ENCODE measurements at regions not wholly inside any gene's neighbourhood (a gene's known extent, or its start where the extent isn't known, plus 50 kb on each side); places are given as distances from the start of the nearest gene placed in this dataset.
A peak's percentile ranks its signal among the peaks of the same experiment; 100 is the strongest.

- no peak for DNase-seq (ENCODE audit: low spot score)
Observed at GRCh38 chr2:175463589-175464310, 282.2 kb upstream of the ATP5MC3 start.

- no peak for DNase-seq (ENCODE audit: low spot score)
Observed at GRCh38 chr2:175463169-175463568, 281.7 kb upstream of the ATP5MC3 start.

GRCh38 chr2:175462246-175462645 is 280.7 kb upstream of the ATP5MC3 start:
- DNase-seq (ENCODE audit: low spot score), result no peak

- no peak for DNase-seq (ENCODE audit: low spot score)
Observed at GRCh38 chr2:175461839-175462238, 280.3 kb upstream of the ATP5MC3 start.

- DNase-seq (ENCODE audit: low spot score), result no peak
Observed at GRCh38 chr2:175457895-175458448, 276.5 kb upstream of the ATP5MC3 start.

GRCh38 chr2:175454953-175455389 is 273.5 kb upstream of the ATP5MC3 start:
- no peak for DNase-seq (ENCODE audit: low spot score)

- no peak for DNase-seq (ENCODE audit: low spot score)
Observed at GRCh38 chr2:175450029-175450760, 268.7 kb upstream of the ATP5MC3 start.

- DNase-seq (ENCODE audit: low spot score), result peak; percentile 23
Observed at GRCh38 chr2:175449616-175450015, 268.1 kb upstream of the ATP5MC3 start.

- DNase-seq (ENCODE audit: low spot score), result no peak
Observed at GRCh38 chr2:175446201-175446600, 264.7 kb upstream of the ATP5MC3 start.

GRCh38 chr2:175445281-175445680 is 263.8 kb upstream of the ATP5MC3 start:
- DNase-seq (ENCODE audit: low spot score), result no peak

- no peak for DNase-seq (ENCODE audit: low spot score)
Observed at GRCh38 chr2:175442441-175442840, 260.9 kb upstream of the ATP5MC3 start.

GRCh38 chr2:175441181-175441761 is 259.8 kb upstream of the ATP5MC3 start:
- no peak for DNase-seq (ENCODE audit: low spot score)

GRCh38 chr2:175439416-175439815 is 257.9 kb upstream of the ATP5MC3 start:
- DNase-seq (ENCODE audit: low spot score), result no peak

GRCh38 chr2:175437167-175437566 is 255.7 kb upstream of the ATP5MC3 start:
- no peak for DNase-seq (ENCODE audit: low spot score)

- DNase-seq (ENCODE audit: low spot score), result no peak
Observed at GRCh38 chr2:175436076-175436475, 254.6 kb upstream of the ATP5MC3 start.

GRCh38 chr2:175435012-175435411 is 253.5 kb upstream of the ATP5MC3 start:
- no peak for DNase-seq (ENCODE audit: low spot score)

GRCh38 chr2:175432793-175433192 is 251.3 kb upstream of the ATP5MC3 start:
- no peak for DNase-seq (ENCODE audit: low spot score)

- DNase-seq (ENCODE audit: low spot score), result no peak
Observed at GRCh38 chr2:175432021-175432420, 250.5 kb upstream of the ATP5MC3 start.

GRCh38 chr2:175431101-175431946 is 249.8 kb upstream of the ATP5MC3 start:
- no peak for DNase-seq (ENCODE audit: low spot score)

GRCh38 chr2:175430236-175430635 is 248.7 kb upstream of the ATP5MC3 start:
- no peak for DNase-seq (ENCODE audit: low spot score)

- DNase-seq (ENCODE audit: low spot score), result no peak
Observed at GRCh38 chr2:175418224-175418835, 236.8 kb upstream of the ATP5MC3 start.

All from kidney tubule cell (primary cell).